ENCODE measurements at regions not wholly inside any gene's neighbourhood (a gene's known extent, or its start where the extent isn't known, plus 50 kb on each side); places are given as distances from the start of the nearest gene placed in this dataset.

- TF ChIP-seq EZH2phosphoT487 (IDR thresholded peaks at IDR 0.05; ENCODE audit: low read depth, severe bottlenecking, unreplicated experiment) = no peak
- no peak for TF ChIP-seq CTCF (IDR thresholded peaks at IDR 0.05; ENCODE audit: poor library complexity)
These were observed 130.3 kb upstream of the TPM1 start for GRCh38 chr15:62912282-62912681.
